RWPE2 (cell line): ENCODE measurements at regions not wholly inside any gene's neighbourhood (a gene's known extent, or its start where the extent isn't known, plus 50 kb on each side); places are given as distances from the start of the nearest gene placed in this dataset.

Experiments used
- ATAC-seq: fragments of 200-7000 bp; cut with Tn5 transposase; 3 replicates; pipeline ENCODE4 v1.9.1; 2021; ENCODE audit warnings: low read depth
- DNase-seq: peaks from one replicate; pipeline ENCODE4 v3.0.0-alpha.2; 2020; ENCODE audit warnings: low spot score
- H3K27ac ChIP-seq: fragments of 450-650 bp; 2 replicates; pipeline ENCODE4 v1.5.1; 2017; ENCODE audit warnings: mild to moderate bottlenecking; ENCODE audit not compliant: poor library complexity, severe bottlenecking
- H3K27me3 ChIP-seq: fragments of 250-450 bp; sonication (Bioruptor Pico); 2 replicates; pipeline ENCODE4 v1.5.1; 2021; ENCODE audit warnings: mild to moderate bottlenecking, moderate library complexity; ENCODE audit not compliant: insufficient read depth, poor library complexity, severe bottlenecking
- H3K36me3 ChIP-seq: fragments of 250-450 bp; sonication (Bioruptor Pico); 2 replicates; pipeline ENCODE4 v1.5.1; 2020; ENCODE audit warnings: low read depth, mild to moderate bottlenecking, moderate library complexity
- H3K4me1 ChIP-seq: fragments of 250-450 bp; sonication (Bioruptor Pico); 2 replicates; pipeline ENCODE4 v1.5.1; 2021; ENCODE audit warnings: mild to moderate bottlenecking, moderate library complexity; ENCODE audit not compliant: insufficient read depth, poor library complexity, severe bottlenecking
- H3K4me3 ChIP-seq: fragments of 250-450 bp; sonication (Bioruptor Pico); 2 replicates; pipeline ENCODE4 v1.5.1; 2021; ENCODE audit warnings: mild to moderate bottlenecking, moderate library complexity; ENCODE audit not compliant: severe bottlenecking
- H3K9me3 ChIP-seq: fragments of 250-450 bp; sonication (Bioruptor Pico); 2 replicates; pipeline ENCODE4 v1.5.1; 2021; ENCODE audit warnings: mild to moderate bottlenecking, moderate library complexity; ENCODE audit not compliant: severe bottlenecking
- TF ChIP-seq, protein P1 (sequence below): fragments of 450-650 bp; IDR thresholded peaks from one replicate; pipeline ENCODE4 v1.5.1; 2017; ENCODE audit warnings: mild to moderate bottlenecking, moderate library complexity; ENCODE audit not compliant: poor library complexity, severe bottlenecking

DNA sequence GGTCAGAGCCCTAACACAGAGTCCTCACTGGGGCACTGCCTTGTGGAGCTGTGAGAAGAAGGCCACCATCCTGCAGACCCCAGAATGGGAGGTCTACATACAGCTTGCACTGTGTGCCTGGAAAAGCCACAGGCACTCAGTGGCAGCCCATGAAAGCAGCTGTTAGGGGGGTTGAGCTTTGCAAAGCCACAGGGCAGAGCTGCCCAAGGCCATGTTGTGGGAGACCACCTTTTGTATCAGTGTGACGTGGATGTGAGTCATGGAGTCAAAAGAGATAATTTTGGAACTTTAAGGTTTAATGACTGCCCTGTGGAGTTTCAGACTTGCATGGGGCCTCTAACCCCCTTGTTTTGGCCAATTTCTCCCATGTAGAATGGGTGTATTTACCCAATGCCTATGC lies 52.9 kb upstream of the TPRG1 start:
- DNase-seq: no peak
- Histone ChIP-seq H3K27ac (no peak overlapping the region), H3K9me3 (no peaks in the 10 kb centered on the region), H3K36me3 (no peaks in the 10 kb centered on the region), H3K27me3 (no peaks in the 10 kb centered on the region), H3K4me1 (no peaks in the 10 kb centered on the region), H3K4me3 (no peak overlapping the region)
- TF ChIP-seq, protein P1, sequence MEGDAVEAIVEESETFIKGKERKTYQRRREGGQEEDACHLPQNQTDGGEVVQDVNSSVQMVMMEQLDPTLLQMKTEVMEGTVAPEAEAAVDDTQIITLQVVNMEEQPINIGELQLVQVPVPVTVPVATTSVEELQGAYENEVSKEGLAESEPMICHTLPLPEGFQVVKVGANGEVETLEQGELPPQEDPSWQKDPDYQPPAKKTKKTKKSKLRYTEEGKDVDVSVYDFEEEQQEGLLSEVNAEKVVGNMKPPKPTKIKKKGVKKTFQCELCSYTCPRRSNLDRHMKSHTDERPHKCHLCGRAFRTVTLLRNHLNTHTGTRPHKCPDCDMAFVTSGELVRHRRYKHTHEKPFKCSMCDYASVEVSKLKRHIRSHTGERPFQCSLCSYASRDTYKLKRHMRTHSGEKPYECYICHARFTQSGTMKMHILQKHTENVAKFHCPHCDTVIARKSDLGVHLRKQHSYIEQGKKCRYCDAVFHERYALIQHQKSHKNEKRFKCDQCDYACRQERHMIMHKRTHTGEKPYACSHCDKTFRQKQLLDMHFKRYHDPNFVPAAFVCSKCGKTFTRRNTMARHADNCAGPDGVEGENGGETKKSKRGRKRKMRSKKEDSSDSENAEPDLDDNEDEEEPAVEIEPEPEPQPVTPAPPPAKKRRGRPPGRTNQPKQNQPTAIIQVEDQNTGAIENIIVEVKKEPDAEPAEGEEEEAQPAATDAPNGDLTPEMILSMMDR: no peak
- no peak for ATAC-seq

DNA sequence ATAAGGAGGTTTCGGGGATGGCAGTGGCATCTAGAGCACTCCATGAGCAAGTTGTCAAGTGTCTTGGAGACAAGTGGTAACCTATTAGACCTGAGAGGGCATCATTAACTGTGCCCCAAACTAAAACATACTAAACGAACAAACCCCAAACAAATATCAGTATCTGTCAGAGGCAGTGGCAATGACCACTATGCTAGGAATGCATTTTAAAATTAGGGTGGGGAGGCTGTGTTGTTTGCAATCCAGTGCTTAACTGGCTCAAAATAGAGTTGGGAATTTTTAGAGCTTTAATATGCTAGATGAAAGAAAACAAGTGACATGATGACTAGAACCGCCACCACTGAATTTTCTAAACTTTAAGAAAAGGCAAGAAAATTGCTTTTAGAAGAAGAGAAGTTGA lies 51.8 kb upstream of the TPRG1 start:
- ATAC-seq: no peak
- H3K27ac ChIP-seq: no peak overlapping the region
- no peaks in the 10 kb centered on the region for H3K9me3 ChIP-seq
- no peaks in the 10 kb centered on the region for H3K4me1 ChIP-seq
- TF ChIP-seq, protein P1: no peak
- no peak overlapping the region for H3K4me3 ChIP-seq
- H3K27me3 ChIP-seq: no peaks in the 10 kb centered on the region
- H3K36me3 ChIP-seq: no peaks in the 10 kb centered on the region
- DNase-seq: no peak

DNA sequence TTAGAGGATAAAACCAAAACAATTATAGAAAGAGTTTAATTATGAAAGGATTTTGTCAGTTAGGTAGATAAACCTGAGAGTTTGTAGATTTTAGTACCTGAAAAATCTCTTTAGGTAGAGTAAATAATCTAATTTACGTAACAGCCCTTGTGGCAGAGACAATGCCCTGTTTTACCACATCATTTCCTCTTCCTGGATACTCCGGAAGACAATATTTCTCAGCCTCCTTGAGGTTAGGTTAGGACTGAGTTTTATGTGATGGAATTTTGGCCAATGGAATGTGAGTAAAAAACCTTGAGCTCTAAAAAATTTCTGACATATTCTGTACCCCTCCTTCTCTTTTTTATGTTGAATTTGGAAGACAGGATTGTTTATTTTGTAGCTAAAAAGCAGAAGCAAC lies 50.7 kb upstream of the TPRG1 start:
- Histone ChIP-seq H3K27me3 (no peaks in the 10 kb centered on the region), H3K36me3 (no peaks in the 10 kb centered on the region), H3K27ac (no peak overlapping the region), H3K4me1 (no peaks in the 10 kb centered on the region), H3K4me3 (no peak overlapping the region), H3K9me3 (no peaks in the 10 kb centered on the region)
- DNase-seq (no peak), ATAC-seq (no peak)
- TF ChIP-seq, protein P1: no peak
